ENCODE measurements at regions not wholly inside any gene's neighbourhood (a gene's known extent, or its start where the extent isn't known, plus 50 kb on each side); places are given as distances from the start of the nearest gene placed in this dataset.
"Not testable (repeated sequence)": the region's sequence is repeated elsewhere in the genome, so short reads cannot be mapped to it uniquely, and the experiment has no call there.

DNA sequence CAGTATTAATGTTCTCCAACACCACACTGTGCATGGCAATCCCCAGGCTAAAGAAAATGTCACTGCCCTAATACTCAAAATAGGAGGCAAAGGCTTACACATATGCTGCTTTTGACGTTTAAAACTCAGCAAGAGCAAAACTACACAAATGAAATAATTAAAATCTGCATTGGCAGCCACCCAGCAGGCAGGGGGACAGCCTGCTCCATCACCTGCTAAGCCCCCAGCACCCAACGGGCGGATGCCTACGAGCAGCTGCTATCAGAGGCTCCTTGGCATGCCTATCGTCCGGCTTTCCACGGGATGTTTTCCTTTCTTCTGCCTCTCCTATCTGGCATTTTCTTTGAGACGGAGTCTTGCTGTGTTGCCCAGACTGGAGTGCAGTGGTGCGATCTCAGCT is 337.5 kb downstream of the SOX9 start:
- no peak for DNase-seq

- no peak for DNase-seq
These were observed 339.9 kb downstream of the SOX9 start for GRCh38 chr17:72460711-72461110.

DNA sequence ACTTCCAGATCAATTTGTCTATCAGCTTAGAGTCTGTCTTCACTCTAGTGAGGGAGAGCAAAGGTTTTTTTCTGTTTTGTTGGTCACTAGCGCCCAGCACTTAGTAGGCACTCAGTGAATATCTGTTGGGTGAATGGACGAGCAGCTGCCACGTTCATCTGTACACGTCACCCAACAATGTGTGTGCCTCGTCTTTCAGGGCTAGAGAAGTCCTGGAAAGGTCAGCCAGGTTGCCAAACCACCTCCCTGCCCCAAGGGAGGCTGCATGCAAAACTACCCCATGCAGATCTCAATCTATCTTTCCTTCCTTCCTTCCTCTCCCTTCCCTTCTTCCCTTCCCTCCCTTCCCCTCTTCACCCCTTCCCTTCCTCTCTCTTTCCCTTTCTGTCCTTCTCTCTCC is 340.9 kb downstream of the SOX9 start:
- no peak for DNase-seq

DNA sequence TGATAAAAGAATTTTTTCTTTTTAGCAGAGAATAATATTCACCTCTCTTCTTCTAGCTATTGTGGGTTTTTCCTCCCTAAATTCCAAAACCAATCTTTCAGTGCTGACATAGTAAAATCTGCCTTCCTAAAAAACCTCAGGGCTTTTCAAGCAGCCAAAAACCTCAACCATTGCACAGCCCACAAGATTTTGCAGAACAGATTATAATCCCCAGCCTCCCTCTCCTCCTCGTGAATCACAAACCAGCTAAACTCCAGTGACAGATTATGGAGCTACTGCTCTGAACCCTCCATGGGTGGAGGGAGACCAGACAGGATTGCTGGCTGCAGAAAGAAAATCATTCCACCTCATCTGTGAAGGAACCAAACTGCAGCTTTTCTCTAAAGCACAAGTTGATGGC is 341.6 kb downstream of the SOX9 start:
- DNase-seq: no peak

GRCh38 chr17:72462814-72463213 is 342.0 kb downstream of the SOX9 start:
- no peak for DNase-seq

GRCh38 chr17:72463287-72464102 is 342.7 kb downstream of the SOX9 start:
- DNase-seq: no peak

GRCh38 chr17:72464221-72464620 is 343.4 kb downstream of the SOX9 start:
- DNase-seq: not testable (repeated sequence)

- peak; percentile 38 for DNase-seq
These were observed 344.6 kb downstream of the SOX9 start for GRCh38 chr17:72465191-72466024.

DNA sequence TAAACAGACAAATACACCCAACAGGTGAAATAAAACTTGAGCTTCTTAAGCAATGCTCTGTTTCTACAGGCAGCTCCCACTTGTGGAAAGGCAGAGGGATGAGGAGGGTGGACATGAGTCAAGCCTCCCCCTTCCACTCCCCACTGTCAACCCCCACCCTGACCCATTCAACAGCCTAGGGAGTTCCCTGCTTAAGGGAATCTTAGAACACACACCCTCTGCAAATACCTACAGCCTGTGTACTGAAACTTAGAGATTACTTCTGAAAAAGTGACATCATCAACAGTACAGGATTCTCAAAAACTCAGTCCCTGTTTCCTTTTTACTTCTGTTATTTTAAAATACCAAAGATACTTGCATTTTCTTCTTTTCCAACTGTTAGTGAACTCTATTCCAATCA is 345.4 kb downstream of the SOX9 start:
- DNase-seq: no peak

DNA sequence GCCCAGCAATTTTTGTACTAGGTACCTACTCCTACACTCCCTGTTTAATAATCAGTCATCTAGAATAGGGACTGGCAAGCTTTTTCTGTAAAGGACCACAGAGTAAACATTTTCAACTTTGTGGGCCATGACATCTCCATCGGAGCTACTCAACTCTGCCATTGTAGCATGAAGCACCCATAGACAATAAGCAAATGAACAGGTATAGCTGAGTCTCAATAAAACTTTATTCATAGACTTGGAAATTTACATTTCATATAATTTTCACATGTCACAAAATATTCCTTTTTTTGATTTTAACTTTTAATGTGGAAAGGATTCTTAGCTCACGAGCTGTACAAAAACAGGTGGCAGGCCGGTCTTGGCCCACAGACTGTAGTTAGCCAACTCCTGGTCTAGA is 345.8 kb downstream of the SOX9 start:
- no peak for DNase-seq

- no peak for DNase-seq
These were observed 347.2 kb downstream of the SOX9 start for GRCh38 chr17:72467841-72468653.

GRCh38 chr17:72468841-72469240 is 348.0 kb downstream of the SOX9 start:
- no peak for DNase-seq

DNA sequence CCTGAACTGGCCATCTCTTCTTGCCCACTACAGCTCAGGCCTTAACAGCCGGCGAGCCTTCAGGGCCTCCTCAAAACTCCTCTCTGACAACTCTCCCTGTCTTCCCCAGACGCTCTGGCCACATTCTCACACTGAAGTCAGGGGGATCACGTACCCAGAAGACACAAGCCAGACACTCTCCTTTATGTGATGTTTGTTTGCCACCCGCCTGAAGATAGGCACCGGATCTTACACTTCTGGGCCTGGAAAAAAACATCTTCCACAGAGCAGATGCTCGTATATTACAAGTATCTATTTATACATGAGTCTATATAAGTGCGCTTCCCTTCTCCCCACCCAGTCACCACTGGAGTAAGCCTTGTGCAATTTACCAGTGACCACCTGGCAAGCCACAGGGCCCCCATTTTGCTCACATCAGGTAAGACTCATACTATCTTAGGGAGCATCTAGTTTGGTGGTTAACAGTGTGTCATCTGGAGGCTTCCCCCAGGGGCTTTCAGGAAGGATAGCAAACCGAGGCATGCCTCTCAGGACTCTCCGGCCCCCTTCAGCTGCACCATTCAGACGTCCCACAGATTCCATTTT is 349.4 kb downstream of the SOX9 start:
- no peak for DNase-seq

- no peak for DNase-seq
These were observed 349.9 kb downstream of the SOX9 start for GRCh38 chr17:72470734-72471133.

DNA sequence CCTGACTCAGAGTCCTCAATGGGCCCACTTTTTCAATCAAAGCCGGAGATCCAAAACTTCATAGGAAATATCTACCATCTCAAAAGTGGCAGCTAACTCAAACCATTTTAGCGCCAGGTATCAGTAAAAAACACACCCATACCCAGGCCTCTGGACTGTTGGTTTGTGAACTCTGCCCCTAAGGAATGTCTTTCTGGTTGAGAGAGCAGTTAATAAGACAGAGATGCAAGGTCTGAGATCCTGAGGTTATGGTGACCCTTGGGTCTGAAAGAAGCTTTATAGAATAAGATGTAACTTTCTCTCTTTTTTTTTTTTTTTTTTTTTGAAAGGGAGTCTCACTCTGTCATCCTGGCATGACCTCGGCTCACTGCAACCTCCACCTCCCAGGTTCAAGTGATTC is 350.5 kb downstream of the SOX9 start:
- no peak for DNase-seq

GRCh38 chr17:72472106-72472505 is 351.3 kb downstream of the SOX9 start:
- no peak for DNase-seq

DNA sequence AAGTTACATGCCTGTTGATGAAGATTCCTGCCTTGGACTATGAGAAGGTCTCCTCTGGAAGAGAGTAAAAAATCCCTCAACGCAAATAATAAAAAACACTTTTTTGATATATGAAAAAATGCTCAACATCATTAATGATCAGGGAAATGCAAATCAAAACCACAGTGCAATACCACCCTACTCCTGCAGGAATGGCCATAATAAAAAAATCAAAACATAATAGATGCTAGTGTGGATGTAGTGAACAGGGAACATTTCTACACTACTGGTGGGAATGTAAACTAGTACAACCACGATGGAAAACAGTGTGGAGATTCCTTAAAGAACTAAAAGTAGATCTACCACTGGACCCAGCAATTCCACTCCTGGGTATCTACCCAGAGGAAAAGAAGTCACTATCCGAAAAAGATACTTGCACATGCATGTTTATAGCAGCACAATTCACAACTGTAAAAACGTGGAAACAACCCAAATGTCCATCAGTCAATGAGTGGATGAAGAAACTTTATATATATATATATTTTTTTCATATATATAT is 352.1 kb downstream of the SOX9 start:
- DNase-seq: not testable (repeated sequence)

- DNase-seq: no peak
These were observed 353.4 kb downstream of the SOX9 start for GRCh38 chr17:72474243-72474642.

DNA sequence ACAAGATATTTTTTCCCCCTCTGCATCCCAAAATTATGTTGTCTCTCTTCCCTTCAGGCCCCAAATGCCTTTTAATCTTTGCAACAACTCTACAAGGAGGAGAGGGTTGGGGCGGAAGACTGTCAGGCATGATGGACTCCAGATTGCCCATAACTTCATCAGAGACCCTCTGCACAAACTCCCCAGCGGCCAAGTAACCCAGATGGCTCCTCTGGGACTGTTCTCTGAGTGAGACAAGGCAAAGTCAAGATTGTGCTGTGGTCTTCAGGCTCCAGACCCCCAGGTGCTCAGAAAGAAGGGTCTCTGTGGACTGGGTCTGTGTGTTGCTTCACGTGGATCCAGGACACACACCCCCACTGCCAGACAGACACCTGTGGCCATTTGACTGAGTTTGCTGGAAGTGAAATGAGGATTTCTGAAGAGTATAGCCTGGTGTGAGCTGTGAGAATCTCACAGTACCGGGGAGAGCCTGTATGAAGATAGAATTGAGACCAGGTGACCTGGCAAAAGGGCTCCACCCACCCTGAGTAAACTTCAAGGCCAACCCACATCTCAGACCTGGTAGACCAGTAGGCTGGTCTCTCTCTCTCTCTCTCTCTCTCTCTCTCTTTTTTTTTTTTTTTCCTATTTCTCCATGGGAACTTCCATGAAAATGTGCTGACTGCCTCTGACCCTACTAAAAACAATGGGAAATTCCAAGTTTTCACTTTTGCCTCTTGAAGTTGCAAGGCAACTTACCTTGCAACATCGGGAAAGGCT is 354.1 kb downstream of the SOX9 start:
- DNase-seq: no peak

DNA sequence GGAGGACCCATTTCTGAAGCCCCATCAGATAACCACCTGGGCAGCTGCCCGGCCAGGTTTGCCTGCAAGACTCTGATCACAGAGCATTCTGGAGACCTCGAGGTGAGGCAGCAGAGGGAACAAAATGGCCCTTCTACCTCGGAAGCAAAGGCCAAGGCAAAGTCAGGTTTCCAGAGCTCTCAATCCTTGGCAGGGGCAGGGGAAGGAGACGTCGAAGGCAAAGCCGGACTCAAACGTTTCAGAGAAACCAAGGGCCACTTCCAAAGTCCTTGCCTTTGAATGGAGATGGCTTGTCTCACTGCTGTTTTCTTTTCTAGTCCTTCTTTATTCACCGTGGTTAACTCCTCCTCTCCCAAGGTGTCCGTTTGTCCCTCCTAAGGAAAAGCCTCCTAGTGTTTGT is 355.3 kb downstream of the SOX9 start:
- DNase-seq: no peak

- DNase-seq: no peak
These were observed 355.8 kb downstream of the SOX9 start for GRCh38 chr17:72476575-72476986.

DNA sequence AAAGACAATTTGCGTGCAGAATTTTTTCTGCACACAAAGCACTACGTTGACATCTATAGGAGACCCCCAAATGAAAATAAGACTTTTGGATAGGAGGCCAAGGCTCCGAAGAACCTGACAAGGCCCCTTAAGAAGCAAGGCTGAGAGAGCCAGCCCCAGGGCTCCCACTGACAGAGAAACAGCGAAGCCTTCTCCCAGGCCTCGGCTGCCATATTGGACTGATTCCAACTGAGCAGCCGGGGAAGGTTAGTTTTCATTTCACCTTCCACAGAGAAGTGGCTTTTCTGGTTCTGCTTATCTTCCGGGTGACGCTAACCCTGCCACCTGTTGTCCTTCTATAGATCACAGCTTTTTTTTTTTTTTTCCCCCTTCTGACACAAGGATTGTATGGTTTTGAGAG is 356.7 kb downstream of the SOX9 start:
- no peak for DNase-seq
